Small intestine (tissue), 7 donors: ENCODE measurements at regions not wholly inside any gene's neighbourhood (a gene's known extent, or its start where the extent isn't known, plus 50 kb on each side); places are given as distances from the start of the nearest gene placed in this dataset.
A peak's percentile ranks its signal among the peaks of the same experiment; 100 is the strongest.

Experiments
- DNase-seq, 2 donors: peaks; one replicate each; pipeline versions ENCODE4 v3.0.0 to v3.0.0-alpha.2; 2013
- FAIRE-seq: peaks from 2 replicates; lab custom pipeline; 2012; peaks lifted over from hg19 to GRCh38; lab: Jason Lieb, UNC
- H3K27ac ChIP-seq, 3 donors: one replicate each; pipeline ENCODE4 v1.5.1; 2013; ENCODE audit warnings: low read length in 2 of 3, mild to moderate bottlenecking in 2 of 3, control low read depth in 1 of 3, inconsistent platforms in 1 of 3, low read depth in 1 of 3, moderate library complexity in 1 of 3
- H3K27me3 ChIP-seq, 3 donors: one replicate each; pipeline ENCODE4 v1.6.1; 2013; ENCODE audit warnings: low read length in 3 of 3, inconsistent platforms in 1 of 3; ENCODE audit not compliant: control insufficient read depth in 3 of 3, insufficient read depth in 3 of 3
- H3K36me3 ChIP-seq, 3 donors: one replicate each; pipeline ENCODE4 v1.6.1; 2013; ENCODE audit warnings: low read length in 3 of 3, inconsistent platforms in 1 of 3, low read depth in 1 of 3, mild to moderate bottlenecking in 1 of 3, moderate library complexity in 1 of 3; ENCODE audit not compliant: control insufficient read depth in 3 of 3, insufficient read depth in 2 of 3
- H3K4me1 ChIP-seq, 3 donors: one replicate each; pipeline ENCODE4 v1.6.1; 2013; ENCODE audit warnings: low read length in 2 of 3, inconsistent platforms in 1 of 3, low read depth in 1 of 3, mild to moderate bottlenecking in 1 of 3, moderate library complexity in 1 of 3; ENCODE audit not compliant: control insufficient read depth in 3 of 3, insufficient read depth in 2 of 3
- H3K4me3 ChIP-seq, 3 donors: one replicate each; pipeline ENCODE4 v1.5.1; 2013; ENCODE audit warnings: low read length in 3 of 3, control low read depth in 1 of 3, inconsistent platforms in 1 of 3, low read depth in 1 of 3, mild to moderate bottlenecking in 1 of 3, moderate library complexity in 1 of 3
- H3K9me3 ChIP-seq, 2 donors: one replicate each; pipeline ENCODE4 v1.6.1; 2013; ENCODE audit warnings: low read depth in 1 of 2, low read length in 1 of 2; ENCODE audit not compliant: control insufficient read depth in 2 of 2, insufficient read depth in 1 of 2
- WGBS, 3 donors: extraction: QIAGEN DNeasy Blood & Tissue Kit; methylation state at CpG; one replicate each; pipeline ENCODE4 v1.1.7; 2013; 5-methylcytosine and 5-hydroxymethylcytosine counted together
- donor health status: healthy with polysubstance abuse.
- donor health status: control.
- donor health status: control.
- donor health status: Bipolar disorder and iron deficiency.
- donor health status: healthy.

DNA sequence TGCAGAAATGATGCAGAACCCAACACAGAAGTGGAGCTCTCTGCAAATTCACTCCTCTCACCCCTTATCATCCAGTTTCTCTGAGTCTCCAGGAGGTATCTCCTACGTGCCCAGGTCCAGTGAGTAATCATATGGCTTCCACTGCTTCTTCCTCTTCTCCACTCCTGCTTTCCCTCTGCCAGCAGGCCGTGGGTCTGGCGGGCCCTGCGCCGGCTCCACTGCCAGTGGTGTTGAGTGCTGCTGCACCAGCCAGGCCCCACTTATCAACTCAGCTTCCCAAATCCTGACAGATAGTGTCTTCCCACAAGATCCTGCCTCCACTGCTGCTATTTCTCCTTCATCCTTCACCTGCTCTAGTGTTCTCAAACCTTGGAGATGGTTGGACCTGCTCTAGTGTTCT lies 227.6 kb upstream of the PARD3B start:
- no peaks in the 10 kb centered on the region for H3K9me3 ChIP-seq
- H3K27ac ChIP-seq, result no peak overlapping the region
- DNase-seq, result no peak
- no peak for FAIRE-seq
- no peaks in the 10 kb centered on the region for H3K4me1 ChIP-seq
- 85 to 91% (median 91%) methylated on average over 5 of the region's 5 CpGs for WGBS, 3 donors
- no peaks in the 10 kb centered on the region for H3K27me3 ChIP-seq
- no peaks in the 10 kb centered on the region for H3K36me3 ChIP-seq
- no peak overlapping the region for H3K4me3 ChIP-seq

DNA sequence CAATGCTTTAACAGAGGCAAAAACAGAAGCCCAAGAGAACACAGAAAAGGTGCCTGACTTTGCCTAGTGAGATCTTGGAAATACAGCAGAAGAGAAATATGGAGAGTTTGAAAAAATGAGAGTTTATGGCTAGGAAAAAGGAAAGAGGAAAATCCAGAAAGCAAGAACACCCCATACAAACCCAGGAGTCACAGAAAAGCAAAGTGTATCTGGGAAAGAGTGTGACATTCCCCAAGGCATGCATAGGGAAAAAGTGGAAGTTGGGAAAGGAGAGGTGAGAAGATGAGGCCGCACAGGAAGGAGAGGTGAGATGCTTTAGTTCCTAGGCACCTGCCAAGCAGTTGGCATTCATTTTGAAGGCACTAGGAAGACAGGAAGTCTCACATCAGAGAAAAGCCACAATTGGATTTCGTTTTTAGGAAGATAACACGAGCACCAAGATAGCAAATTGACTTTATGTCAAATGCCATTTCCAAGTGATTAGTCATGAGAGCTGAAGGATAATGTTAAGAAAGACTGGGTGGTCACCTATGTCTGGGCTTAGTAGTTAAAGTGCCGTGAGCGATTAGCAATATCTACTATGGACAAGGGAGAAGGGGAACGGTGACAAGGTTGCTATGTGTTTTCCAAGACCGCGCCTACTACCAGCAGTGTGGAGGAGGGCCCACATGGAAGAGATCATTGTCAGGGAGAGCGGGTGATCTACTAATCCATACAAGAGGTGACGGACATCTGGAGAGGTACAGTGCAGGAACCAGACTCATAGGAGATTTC lies 224.1 kb upstream of the PARD3B start:
- Histone ChIP-seq H3K27me3 (no peaks in the 10 kb centered on the region), H3K9me3 (no peaks in the 10 kb centered on the region), H3K4me3 (no peak overlapping the region), H3K27ac (peak overlapping the region in 1 of 3 donors; percentile 17), H3K36me3 (no peaks in the 10 kb centered on the region), H3K4me1 (no peaks in the 10 kb centered on the region)
- FAIRE-seq, result no peak
- WGBS, 3 donors, result 80 to 85% (median 83%) methylated on average over 10 of the region's 10 CpGs
- no peak for DNase-seq

DNA sequence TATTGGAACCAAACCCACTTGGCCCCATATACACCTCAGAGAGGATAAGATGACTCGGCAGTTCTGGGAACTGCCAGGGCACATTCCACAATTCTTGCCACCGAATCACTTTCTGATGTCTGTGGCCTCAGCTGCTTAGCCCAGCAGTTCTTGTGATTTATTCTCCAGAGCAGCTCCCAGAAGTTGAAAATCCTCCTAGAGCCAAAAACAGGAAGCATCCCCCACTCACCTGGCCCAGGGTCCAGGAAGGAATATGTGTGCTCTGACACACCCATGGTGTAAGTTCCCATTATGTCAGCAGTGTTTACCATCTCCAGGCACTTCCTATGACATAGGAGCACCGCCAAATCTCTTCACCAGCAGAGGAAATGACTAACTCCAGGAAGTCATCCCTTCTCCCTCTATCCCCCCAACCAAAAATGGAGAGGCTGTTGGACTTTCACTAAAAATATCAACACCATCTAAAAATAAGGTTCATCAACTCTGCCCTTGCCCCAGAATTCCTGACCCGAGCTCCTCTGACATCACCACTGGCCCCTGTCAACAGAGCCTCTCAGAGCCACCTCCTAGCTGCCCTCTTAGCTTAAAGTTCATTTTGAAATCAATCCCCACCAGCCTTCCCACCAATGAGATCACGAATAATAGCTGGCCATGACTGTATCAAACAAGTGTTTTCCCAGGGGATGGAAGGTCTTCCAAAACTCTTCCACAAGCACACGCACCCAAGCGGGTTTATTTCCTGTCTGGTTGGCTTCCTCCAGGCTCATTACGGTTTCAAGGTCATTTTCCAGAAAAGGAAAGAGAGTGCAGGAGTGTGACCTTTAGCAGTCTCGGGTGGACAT lies 223.1 kb upstream of the PARD3B start:
- Histone ChIP-seq H3K27me3 (no peaks in the 10 kb centered on the region), H3K36me3 (no peaks in the 10 kb centered on the region), H3K27ac (peak overlapping the region in 1 of 3 donors; percentile 11), H3K9me3 (no peaks in the 10 kb centered on the region), H3K4me1 (no peaks in the 10 kb centered on the region), H3K4me3 (no peak overlapping the region)
- 62 to 75% (median 70%) methylated on average over 9 of the region's 9 CpGs for WGBS, 3 donors
- DNase-seq (no peak), FAIRE-seq (no peak)

DNA sequence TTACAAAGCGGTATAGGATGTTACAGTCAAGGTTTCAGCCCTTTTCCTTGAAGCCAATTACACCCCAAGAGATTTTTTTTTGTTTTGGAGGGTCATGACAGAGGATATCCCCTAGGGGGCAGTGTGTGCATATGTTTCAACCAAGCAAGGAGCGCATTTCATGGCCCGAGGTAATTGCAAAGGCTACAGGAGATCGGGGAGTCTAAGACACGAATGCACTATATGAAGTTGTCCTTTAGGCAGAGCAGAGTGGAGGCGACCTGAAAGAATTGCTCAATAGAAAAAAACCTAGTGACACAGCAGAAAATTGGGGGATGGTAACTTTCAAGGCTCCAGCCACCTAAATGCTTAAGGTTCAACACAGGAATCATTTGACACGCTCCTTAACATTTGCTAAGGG lies 219.8 kb upstream of the PARD3B start:
- FAIRE-seq (no peak), DNase-seq (peak; percentile 81 to 87)
- 13 to 16% (median 15%) methylated on average over 7 of the region's 7 CpGs for WGBS, 3 donors
- Histone ChIP-seq H3K27me3 (no peaks in the 10 kb centered on the region), H3K36me3 (no peaks in the 10 kb centered on the region), H3K4me1 (no peaks in the 10 kb centered on the region), H3K27ac (no peak overlapping the region), H3K4me3 (no peak overlapping the region), H3K9me3 (no peaks in the 10 kb centered on the region)

DNA sequence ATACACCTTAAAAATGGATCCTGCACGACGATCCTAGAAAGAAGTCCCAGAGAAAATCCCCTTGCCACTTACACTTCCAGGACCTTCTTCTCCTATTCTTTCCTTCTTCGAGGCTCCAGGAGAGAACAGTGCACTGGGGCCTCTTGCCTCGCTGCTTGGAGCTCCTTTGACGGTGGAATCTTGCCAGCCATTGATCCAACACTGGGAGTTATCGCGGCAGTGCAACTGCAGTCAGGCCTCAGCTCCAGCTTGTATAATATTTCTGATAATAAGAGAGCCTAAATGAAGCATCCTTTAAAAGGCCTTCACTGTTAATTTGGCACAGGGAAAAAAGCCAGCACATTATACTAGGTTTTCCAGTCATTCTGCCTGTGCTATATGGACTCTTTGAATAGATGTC lies 216.9 kb upstream of the PARD3B start:
- H3K27ac ChIP-seq, result no peak overlapping the region
- no peaks in the 10 kb centered on the region for H3K36me3 ChIP-seq
- H3K9me3 ChIP-seq, result no peaks in the 10 kb centered on the region
- DNase-seq (no peak), FAIRE-seq (no peak)
- H3K4me1 ChIP-seq, result no peaks in the 10 kb centered on the region
- H3K27me3 ChIP-seq, result no peaks in the 10 kb centered on the region
- 78 to 90% (median 81%) methylated on average over 7 of the region's 7 CpGs for WGBS, 3 donors
- H3K4me3 ChIP-seq, result no peak overlapping the region

DNA sequence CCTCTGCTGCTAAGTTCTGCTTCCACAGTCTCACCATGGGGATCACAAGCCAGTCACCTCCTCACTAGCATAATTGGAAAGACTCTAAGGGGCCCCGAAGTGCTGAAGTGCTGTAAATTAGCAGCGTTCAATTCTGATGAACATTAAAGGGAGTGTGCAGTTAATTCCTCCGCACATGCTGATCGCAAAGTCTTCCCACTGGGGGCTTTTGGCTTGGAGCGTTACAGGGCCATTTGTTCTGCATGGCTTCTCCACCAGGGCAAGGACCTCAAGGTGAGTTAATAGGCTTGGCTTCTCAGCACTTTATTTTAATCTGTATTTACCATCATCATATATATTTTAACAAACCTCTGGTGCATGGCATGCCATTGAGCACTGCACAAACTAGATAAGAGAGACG lies 216.3 kb upstream of the PARD3B start:
- no peaks in the 10 kb centered on the region for H3K4me1 ChIP-seq
- 88 to 92% (median 89%) methylated on average over 6 of the region's 6 CpGs for WGBS, 3 donors
- no peak overlapping the region for H3K4me3 ChIP-seq
- no peak for FAIRE-seq
- no peak overlapping the region for H3K27ac ChIP-seq
- no peaks in the 10 kb centered on the region for H3K9me3 ChIP-seq
- H3K27me3 ChIP-seq, result no peaks in the 10 kb centered on the region
- DNase-seq, result no peak
- no peaks in the 10 kb centered on the region for H3K36me3 ChIP-seq

DNA sequence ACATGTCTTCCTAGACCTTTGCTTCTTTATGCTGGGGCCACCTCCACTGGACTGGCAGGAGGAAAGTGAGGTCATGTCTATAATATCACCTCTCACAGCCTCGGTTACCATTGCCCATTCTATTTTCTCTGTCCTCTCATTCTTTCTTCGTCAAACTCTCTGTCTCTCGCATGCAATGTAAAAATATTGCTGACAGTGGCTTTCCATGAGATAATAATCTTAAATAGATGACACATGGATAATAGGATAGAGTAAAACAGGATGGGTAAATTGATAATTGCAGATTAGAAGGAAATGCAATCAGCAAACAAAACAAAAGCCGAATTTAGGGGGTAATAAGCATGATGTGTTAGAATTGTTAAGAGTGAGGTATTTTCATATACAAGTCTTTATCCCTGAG lies 215.7 kb upstream of the PARD3B start:
- H3K4me3 ChIP-seq, result no peak overlapping the region
- H3K27me3 ChIP-seq, result no peaks in the 10 kb centered on the region
- no peak for DNase-seq
- no peaks in the 10 kb centered on the region for H3K36me3 ChIP-seq
- no peak for FAIRE-seq
- WGBS, 3 donors, result 80 to 85% (median 85%) methylated on average over 4 of the region's 4 CpGs
- no peaks in the 10 kb centered on the region for H3K4me1 ChIP-seq
- no peak overlapping the region for H3K27ac ChIP-seq
- H3K9me3 ChIP-seq, result no peaks in the 10 kb centered on the region

DNA sequence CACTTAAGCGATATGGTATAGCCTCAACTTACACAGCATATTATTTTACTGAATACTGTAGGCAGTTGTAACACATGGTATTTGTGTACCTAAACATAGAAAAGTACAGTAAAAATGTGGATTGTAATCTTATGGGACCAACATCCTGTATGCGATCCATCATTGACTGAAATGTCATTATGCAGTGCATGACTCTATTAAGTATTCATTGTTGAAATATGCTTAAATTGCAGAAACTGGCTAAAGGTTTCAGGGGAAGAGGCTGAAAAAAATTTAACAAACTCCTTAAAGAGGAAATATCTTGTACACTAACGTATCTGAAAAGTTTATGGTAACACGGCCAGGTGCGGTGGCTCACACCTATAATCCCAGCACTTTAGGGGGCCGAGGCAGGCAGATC lies 214.1 kb upstream of the PARD3B start:
- 90 to 94% (median 92%) methylated on average over 6 of the region's 6 CpGs for WGBS, 3 donors
- Histone ChIP-seq H3K4me3 (no peak overlapping the region), H3K9me3 (no peaks in the 10 kb centered on the region), H3K4me1 (no peaks in the 10 kb centered on the region), H3K27me3 (no peaks in the 10 kb centered on the region), H3K36me3 (no peaks in the 10 kb centered on the region), H3K27ac (no peak overlapping the region)
- FAIRE-seq (no peak), DNase-seq (no peak)
